Frontal cortex (tissue), 3 donors: ENCODE measurements at regions not wholly inside any gene's neighbourhood (a gene's known extent, or its start where the extent isn't known, plus 50 kb on each side); places are given as distances from the start of the nearest gene placed in this dataset.
"Not testable (repeated sequence)": the region's sequence is repeated elsewhere in the genome, so short reads cannot be mapped to it uniquely, and the experiment has no call there.

Source experiments
- DNase-seq, 2 donors: peaks; one replicate each; pipeline ENCODE4 v3.0.0; 2012; ENCODE audit warnings: low spot score in 2 of 2
- FAIRE-seq: peaks from 2 replicates; lab custom pipeline; 2012; peaks lifted over from hg19 to GRCh38; lab: Jason Lieb, UNC
- donor health status: control.
- donor health status: control.
- donor health status: control.

DNA sequence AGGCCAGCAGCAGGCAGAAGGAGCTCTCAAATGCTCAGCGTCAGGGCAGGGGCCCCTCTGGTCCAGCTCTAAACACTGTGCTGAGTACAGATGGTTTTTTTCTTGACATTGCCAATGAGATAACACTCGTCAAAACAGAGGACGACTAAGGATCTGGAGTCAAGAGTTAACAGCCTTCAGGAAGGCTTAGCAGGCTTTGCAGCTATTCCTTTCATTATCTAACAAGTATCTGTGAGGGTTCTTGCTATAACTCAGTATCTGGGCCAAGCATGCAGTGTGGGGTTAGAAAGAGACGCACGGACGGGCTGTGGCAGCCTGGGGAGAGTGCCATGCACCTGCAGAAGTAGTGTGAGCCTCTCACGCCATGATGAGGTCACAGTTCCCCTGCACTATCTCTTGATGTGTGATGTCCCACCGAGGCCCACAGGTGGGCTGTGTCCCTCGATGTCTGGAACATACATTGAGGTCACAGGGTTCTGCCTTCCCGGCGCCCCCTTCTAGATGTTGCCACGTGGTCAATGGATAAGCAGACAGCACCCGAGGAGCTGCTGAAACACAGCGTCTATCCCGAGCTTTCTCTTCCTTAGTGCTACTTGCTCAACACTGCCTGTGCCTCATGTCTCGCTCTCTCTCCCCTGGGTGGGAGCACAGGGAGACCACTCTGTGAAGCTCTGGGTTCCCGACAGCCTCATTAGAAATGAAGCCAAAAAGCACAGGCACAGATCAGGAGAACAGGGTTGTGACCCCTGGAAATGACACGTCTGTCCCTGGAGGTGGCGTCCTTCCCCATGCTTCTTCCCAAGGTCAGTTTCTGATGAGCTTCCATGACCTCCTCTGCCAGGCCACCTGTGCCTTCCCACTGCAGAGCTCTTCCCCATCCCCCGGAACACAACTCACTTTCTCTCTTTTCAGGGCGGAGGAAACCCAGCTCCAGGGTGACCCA lies 85.5 kb upstream of the RPS6KA2 start:
- DNase-seq, result no peak
- no peak for FAIRE-seq

DNA sequence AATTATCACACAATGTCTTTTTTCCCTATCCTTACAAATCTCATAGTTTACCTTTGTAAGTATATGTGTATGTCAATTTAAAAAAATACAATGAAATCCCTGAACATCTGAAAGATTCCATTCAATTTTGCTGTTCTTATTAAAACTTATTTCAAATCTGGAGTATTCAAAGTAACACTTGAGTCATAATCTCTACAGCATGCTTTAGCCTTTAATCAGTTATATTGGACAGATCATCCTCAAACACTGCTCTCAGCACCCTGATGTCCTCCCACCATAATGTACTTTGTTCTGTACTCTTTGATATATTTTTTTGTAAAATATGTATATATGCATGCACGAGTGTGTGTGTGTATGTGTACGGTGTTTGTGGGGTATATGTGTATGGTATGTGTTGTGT lies 83.0 kb upstream of the RPS6KA2 start:
- FAIRE-seq (no peak), DNase-seq (no peak)

- DNase-seq, result no peak
- no peak for FAIRE-seq
Observed at GRCh38 chr6:166708460-166708859, 81.4 kb upstream of the RPS6KA2 start.

DNA sequence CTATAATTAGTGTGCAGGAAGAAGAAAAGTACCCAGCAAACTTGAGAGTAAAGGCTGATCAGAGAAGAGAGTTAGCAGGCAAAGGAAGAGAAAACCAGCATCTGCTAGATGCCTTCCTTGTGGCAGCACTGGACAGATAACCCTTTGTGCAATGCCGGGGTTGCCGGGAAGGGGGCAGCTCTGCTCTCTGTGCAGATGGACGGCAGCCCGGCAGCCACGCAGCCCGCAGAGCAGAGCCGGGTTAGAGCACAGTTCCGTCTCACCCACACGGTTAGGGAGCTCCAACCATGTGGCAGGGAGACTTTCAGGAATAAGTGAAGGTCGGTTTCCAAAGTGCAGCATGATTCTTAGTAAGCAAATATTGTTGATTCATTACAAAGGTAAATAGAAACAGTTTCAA lies 80.0 kb upstream of the RPS6KA2 start:
- DNase-seq (no peak), FAIRE-seq (no peak)

- no peak for FAIRE-seq
- no peak for DNase-seq
Observed at GRCh38 chr6:166705069-166705468, 78.0 kb upstream of the RPS6KA2 start.

GRCh38 chr6:166704171-166704570 lies 77.1 kb upstream of the RPS6KA2 start:
- no peak for FAIRE-seq
- no peak for DNase-seq

DNA sequence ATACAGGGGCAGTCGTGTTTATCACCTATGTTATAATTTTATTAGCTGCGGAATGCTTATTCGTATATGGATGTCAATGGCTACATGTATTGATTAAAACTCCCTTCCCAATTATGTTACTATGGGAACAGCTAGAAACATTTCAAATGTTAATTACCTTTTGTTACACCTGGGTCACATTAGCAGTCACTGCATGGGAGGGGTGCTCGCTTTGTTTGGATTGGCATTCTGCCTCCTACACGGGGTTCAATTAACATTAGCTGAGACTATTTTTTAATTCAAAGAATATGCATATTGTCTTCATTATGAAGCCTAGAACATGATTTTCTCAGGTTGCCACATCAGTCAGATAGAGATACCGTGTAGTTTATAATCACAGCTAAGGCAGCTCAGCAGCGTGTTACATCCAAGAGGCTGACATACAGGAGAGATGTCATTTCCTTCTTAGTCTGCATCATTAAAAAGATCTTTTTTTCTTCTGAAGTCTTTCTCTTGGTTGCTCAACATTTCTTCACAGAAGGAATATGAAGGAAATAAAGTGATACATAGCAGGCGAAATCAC lies 76.2 kb upstream of the RPS6KA2 start:
- DNase-seq (no peak), FAIRE-seq (no peak)

- not testable (repeated sequence) for FAIRE-seq, DNase-seq
Observed at GRCh38 chr6:166701424-166701823, 74.4 kb upstream of the RPS6KA2 start.

- not testable (repeated sequence) for DNase-seq, FAIRE-seq
Observed at GRCh38 chr6:166700871-166701270, 73.8 kb upstream of the RPS6KA2 start.

GRCh38 chr6:166697113-166697512 lies 70.1 kb upstream of the RPS6KA2 start:
- DNase-seq, result no peak
- no peak for FAIRE-seq

DNA sequence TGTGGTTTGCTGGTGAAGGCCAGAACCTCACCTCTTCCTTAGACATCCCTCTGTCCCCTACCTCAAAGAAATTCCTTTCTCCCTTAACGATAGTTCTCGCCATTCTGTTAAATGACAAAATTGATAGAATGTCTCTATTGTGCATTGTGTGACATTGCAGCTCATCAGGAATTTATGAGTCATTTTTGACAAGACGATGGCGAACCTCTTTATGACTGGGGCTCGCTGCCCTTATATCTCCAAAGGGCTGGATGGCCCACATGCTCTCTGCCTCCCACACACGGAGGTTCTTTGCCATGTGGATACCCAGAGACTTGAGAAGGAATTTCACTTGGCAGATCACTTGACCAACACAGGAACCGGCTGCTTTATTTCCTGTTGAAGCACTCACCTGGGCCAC lies 66.8 kb upstream of the RPS6KA2 start:
- DNase-seq, result no peak
- no peak for FAIRE-seq

DNA sequence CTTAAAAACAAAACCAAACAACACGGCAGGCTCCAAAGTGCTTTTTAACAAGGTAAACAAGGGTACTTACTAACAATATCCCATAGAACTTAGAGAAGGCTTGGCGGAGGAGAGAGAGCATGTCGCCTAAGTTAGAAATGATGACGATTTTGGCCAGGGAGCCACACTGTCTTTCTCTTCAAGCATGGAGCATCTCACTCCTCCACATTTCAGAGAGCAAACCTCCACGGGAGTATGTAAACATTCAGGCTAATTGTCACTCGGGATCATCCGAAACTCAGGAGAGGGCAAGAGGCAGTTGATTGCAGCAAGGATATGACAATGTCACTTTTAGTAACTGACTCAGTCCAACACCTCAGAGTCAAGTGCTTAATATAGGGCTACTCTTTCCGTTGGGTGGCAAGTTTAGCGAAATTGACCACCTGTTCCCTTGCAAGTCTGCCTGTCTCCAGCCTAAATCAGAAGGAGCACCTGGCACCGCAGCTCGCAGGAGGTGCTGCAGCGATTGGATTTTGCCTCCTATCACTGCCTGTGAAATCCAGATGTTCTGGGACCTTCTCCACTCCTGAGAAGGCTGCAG lies 65.8 kb upstream of the RPS6KA2 start:
- FAIRE-seq (no peak), DNase-seq (no peak)

- DNase-seq, result no peak
- FAIRE-seq, result no peak
Observed at GRCh38 chr6:166691746-166692145, 64.7 kb upstream of the RPS6KA2 start.

DNA sequence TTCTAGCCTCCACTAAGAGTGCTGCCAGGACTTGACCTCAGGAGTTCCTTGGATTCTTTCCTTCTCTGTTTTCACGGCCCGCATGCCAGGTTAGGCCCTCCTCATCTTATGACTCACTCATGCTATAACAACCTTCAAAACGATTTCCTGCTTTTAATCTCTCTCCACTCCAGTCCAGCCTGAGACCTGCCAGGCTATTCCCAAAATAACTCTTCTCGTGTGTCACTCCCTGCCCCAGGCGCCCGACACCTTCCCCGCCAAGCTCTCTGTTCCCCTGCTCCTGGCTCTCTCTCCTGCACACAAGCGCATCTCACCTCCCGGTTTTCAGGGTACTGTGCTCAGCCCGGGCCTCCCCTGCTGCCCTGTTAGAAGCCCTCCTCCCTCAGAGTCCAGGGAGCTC lies 64.1 kb upstream of the RPS6KA2 start:
- DNase-seq (no peak), FAIRE-seq (no peak)

DNA sequence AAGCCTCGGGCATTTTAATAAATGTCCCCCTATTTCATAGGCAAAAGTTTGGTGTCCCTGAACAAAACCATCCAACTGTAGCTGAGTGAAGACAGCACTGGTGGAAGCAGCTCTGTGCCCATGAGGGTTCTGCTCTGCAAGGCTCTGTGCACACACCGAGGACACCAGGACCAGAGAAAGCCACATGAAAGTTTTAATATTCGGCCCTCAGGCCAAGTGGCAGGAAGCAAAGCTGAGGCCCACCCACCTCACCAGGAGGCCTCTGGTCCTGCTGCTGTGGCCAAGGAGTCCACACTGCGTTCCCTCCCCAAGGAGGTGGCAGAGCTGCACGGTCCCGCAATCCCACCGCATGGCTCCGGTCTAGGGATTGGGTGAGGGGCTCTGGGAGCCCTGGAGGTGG lies 62.6 kb upstream of the RPS6KA2 start:
- no peak for FAIRE-seq

GRCh38 chr6:166688901-166689300 lies 61.9 kb upstream of the RPS6KA2 start:
- no peak for DNase-seq
- FAIRE-seq, result no peak

More for the DNA sequence above, 62.6 kb upstream of the RPS6KA2 start:
- DNase-seq, result no peak

GRCh38 chr6:166687879-166688205 lies 60.8 kb upstream of the RPS6KA2 start:
- DNase-seq, result no peak
- FAIRE-seq, result no peak

GRCh38 chr6:166687070-166687878 lies 60.2 kb upstream of the RPS6KA2 start:
- FAIRE-seq (no peak), DNase-seq (no peak)

GRCh38 chr6:166686317-166686716 lies 59.3 kb upstream of the RPS6KA2 start:
- DNase-seq (no peak), FAIRE-seq (no peak)

- no peak for FAIRE-seq
- no peak for DNase-seq
Observed at GRCh38 chr6:166684866-166685265, 57.8 kb upstream of the RPS6KA2 start.
